GM23338 (cell line): ENCODE measurements at regions not wholly inside any gene's neighbourhood (a gene's known extent, or its start where the extent isn't known, plus 50 kb on each side); places are given as distances from the start of the nearest gene placed in this dataset.

Experiments
- ATAC-seq: fragments of 200-7000 bp; cut with Tn5 transposase; 3 replicates; pipeline ENCODE4 v1.9.1; 2020
- DNase-seq: peaks from one replicate; pipeline ENCODE4 v3.0.0-alpha.2; 2015; ENCODE audit warnings: low spot score
- H2AFZ ChIP-seq: fragments of 200-600 bp; sonication (generic); 2 replicates; pipeline ENCODE4 v1.8.0; 2016; ENCODE audit warnings: antibody characterized with exemption, mild to moderate bottlenecking, moderate library complexity
- H3F3A ChIP-seq: fragments of 200-600 bp; sonication (generic); replicated peaks from 2 replicates; pipeline ENCODE4 v1.8.0; 2017; ENCODE audit warnings: antibody characterized with exemption, mixed run types, low read depth
- H3K27ac ChIP-seq: fragments of 200-600 bp; sonication (generic); 2 replicates; pipeline ENCODE4 v1.6.1; 2016; ENCODE audit warnings: low read depth
- H3K27me3 ChIP-seq: fragments of 200-600 bp; sonication (generic); 2 replicates; pipeline ENCODE4 v1.8.0; 2016; ENCODE audit warnings: mild to moderate bottlenecking, mixed run types, moderate library complexity; ENCODE audit not compliant: insufficient read depth
- H3K36me3 ChIP-seq: fragments of 200-600 bp; sonication (generic); 2 replicates; pipeline ENCODE4 v1.8.0; 2016; ENCODE audit warnings: mild to moderate bottlenecking; ENCODE audit not compliant: insufficient read depth
- H3K4me1 ChIP-seq: fragments of 200-600 bp; sonication (generic); 2 replicates; pipeline ENCODE4 v1.8.0; 2016; ENCODE audit warnings: mild to moderate bottlenecking, moderate library complexity; ENCODE audit not compliant: insufficient read depth
- H3K4me2 ChIP-seq: fragments of 200-600 bp; sonication (generic); 2 replicates; pipeline ENCODE4 v1.7.1; 2017; ENCODE audit warnings: mixed run types
- H3K4me3 ChIP-seq: fragments of 200-600 bp; sonication (generic); 2 replicates; pipeline ENCODE4 v1.6.1; 2016; ENCODE audit warnings: mixed run types
- H3K79me2 ChIP-seq: fragments of 200-600 bp; sonication (generic); replicated peaks from 2 replicates; pipeline ENCODE4 v1.8.0; 2017; ENCODE audit warnings: mild to moderate bottlenecking; ENCODE audit not compliant: insufficient read depth
- H3K9me2 ChIP-seq: fragments of 200-600 bp; sonication (generic); 2 replicates; pipeline ENCODE4 v1.8.0; 2017; ENCODE audit not compliant: insufficient read depth
- H4K20me1 ChIP-seq: fragments of 200-600 bp; sonication (generic); replicated peaks from 2 replicates; pipeline ENCODE4 v1.8.0; 2017; ENCODE audit warnings: mild to moderate bottlenecking; ENCODE audit not compliant: insufficient read depth
- H3K27ac Mint-ChIP-seq: 2 replicates; pipeline ENCODE4 v1.8.0; 2020; ENCODE audit warnings: inconsistent platforms, mild to moderate bottlenecking, moderate library complexity, mixed read lengths
- H3K27me3 Mint-ChIP-seq: 3 replicates; pipeline ENCODE4 v1.8.0; 2022; ENCODE audit warnings: low read depth, mild to moderate bottlenecking, moderate library complexity, mixed read lengths, inconsistent platforms; ENCODE audit not compliant: insufficient read depth, poor library complexity
- H3K36me3 Mint-ChIP-seq: 3 replicates; pipeline ENCODE4 v1.8.0; 2021; ENCODE audit warnings: low read depth, mild to moderate bottlenecking, inconsistent platforms, moderate library complexity, mixed read lengths
- H3K4me1 Mint-ChIP-seq: 3 replicates; pipeline ENCODE4 v1.8.0; 2020; ENCODE audit warnings: mild to moderate bottlenecking, inconsistent platforms, mixed read lengths
- H3K4me3 Mint-ChIP-seq: 3 replicates; pipeline ENCODE4 v1.8.0; 2021; ENCODE audit warnings: moderate library complexity, mild to moderate bottlenecking, inconsistent platforms, mixed read lengths
- H3K9me3 Mint-ChIP-seq: 3 replicates; pipeline ENCODE4 v1.8.0; 2020; ENCODE audit warnings: moderate library complexity, mild to moderate bottlenecking, inconsistent platforms, mixed read lengths
- CREB1 ChIP-seq: fragments of 250-450 bp; sonication (Bioruptor Pico); IDR thresholded peaks from 2 replicates; pipeline ENCODE4 v1.5.0; 2020; ENCODE audit warnings: low read depth, mild to moderate bottlenecking, moderate library complexity
- CTCF ChIP-seq, 2 experiments: fragments of 200-600 bp in 1 of 2; sonication (generic) in 1 of 2; conservative IDR thresholded peaks; 2 replicates each; pipeline versions ENCODE4 v1.5.1 to v1.6.1; 2016 to 2017; ENCODE audit warnings: antibody characterized with exemption in 2 of 2, low read depth in 2 of 2, mild to moderate bottlenecking in 2 of 2, moderate library complexity in 1 of 2
- EZH2 ChIP-seq: fragments of 200-600 bp; sonication (generic); IDR thresholded peaks from one replicate; pipeline ENCODE4 v1.8.0; 2017; ENCODE audit warnings: antibody characterized with exemption, mild to moderate bottlenecking, low read depth; ENCODE audit not compliant: unreplicated experiment
- EZH2phosphoT487 ChIP-seq: fragments of 200-600 bp; sonication (generic); IDR thresholded peaks from one replicate; pipeline ENCODE4 v1.8.1; 2018; ENCODE audit warnings: antibody characterized with exemption; ENCODE audit not compliant: unreplicated experiment
- JUNB ChIP-seq: IDR thresholded peaks from one replicate; pipeline ENCODE4 v1.6.1; 2016; ENCODE audit warnings: antibody characterized with exemption; ENCODE audit not compliant: unreplicated experiment
- NANOG ChIP-seq: IDR thresholded peaks from 2 replicates; pipeline ENCODE4 v1.6.1; 2016; ENCODE audit warnings: antibody characterized with exemption, borderline replicate concordance
- POLR2AphosphoS5 ChIP-seq: IDR thresholded peaks from 2 replicates; pipeline ENCODE4 v1.6.1; 2016; ENCODE audit warnings: antibody characterized with exemption, low read depth
- STAT1 ChIP-seq: IDR thresholded peaks from one replicate; pipeline ENCODE4 v1.6.1; 2016; ENCODE audit warnings: antibody characterized with exemption; ENCODE audit not compliant: unreplicated experiment
- ZNF114 ChIP-seq: fragments of 250-450 bp; sonication (Bioruptor Pico); IDR thresholded peaks from 2 replicates; pipeline ENCODE4 v1.5.0; 2020; ENCODE audit warnings: mild to moderate bottlenecking, moderate library complexity
- ZNF331 ChIP-seq: fragments of 250-450 bp; sonication (Bioruptor Pico); IDR thresholded peaks from 2 replicates; pipeline ENCODE4 v1.5.0; 2020; ENCODE audit warnings: low read depth, mild to moderate bottlenecking, moderate library complexity
- ZNF462 ChIP-seq: fragments of 250-450 bp; sonication (Bioruptor Pico); IDR thresholded peaks from 2 replicates; pipeline ENCODE4 v1.5.0; 2020; ENCODE audit warnings: mild to moderate bottlenecking, moderate library complexity
- TF ChIP-seq, protein P1 (sequence below): IDR thresholded peaks from 2 replicates; pipeline ENCODE4 v1.6.1; 2016; ENCODE audit warnings: antibody characterized with exemption
- TF ChIP-seq, protein P2 (sequence below): IDR thresholded peaks from one replicate; pipeline ENCODE4 v1.6.1; 2018; ENCODE audit warnings: antibody characterized with exemption; ENCODE audit not compliant: unreplicated experiment

GRCh38 chr3:5929027-5929426 is 741.5 kb downstream of the EDEM1 start:
- H3K27ac Mint-ChIP-seq = no peak overlapping the region
- no peaks in the 10 kb centered on the region for H4K20me1 ChIP-seq
- DNase-seq = no peak

More at GRCh38 chr3:5929027-5929426, 741.5 kb downstream of the EDEM1 start:
- H3F3A ChIP-seq = no peaks in the 10 kb centered on the region
- no peaks in the 10 kb centered on the region for H3K4me1 ChIP-seq
- ATAC-seq = no peak
- no peaks in the 10 kb centered on the region for H3K27me3 ChIP-seq
- H3K79me2 ChIP-seq = no peaks in the 10 kb centered on the region
- H3K4me2 ChIP-seq = no peak overlapping the region
- Mint-ChIP-seq H3K4me1 (no peaks in the 10 kb centered on the region), H3K36me3 (no peaks in the 10 kb centered on the region), H3K27me3 (no peaks in the 10 kb centered on the region), H3K9me3 (peaks cover 70% of the 10 kb centered on the region), H3K4me3 (no peak overlapping the region)
- TF ChIP-seq, protein P1, sequence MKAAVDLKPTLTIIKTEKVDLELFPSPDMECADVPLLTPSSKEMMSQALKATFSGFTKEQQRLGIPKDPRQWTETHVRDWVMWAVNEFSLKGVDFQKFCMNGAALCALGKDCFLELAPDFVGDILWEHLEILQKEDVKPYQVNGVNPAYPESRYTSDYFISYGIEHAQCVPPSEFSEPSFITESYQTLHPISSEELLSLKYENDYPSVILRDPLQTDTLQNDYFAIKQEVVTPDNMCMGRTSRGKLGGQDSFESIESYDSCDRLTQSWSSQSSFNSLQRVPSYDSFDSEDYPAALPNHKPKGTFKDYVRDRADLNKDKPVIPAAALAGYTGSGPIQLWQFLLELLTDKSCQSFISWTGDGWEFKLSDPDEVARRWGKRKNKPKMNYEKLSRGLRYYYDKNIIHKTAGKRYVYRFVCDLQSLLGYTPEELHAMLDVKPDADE = no peak
- no peak for TF ChIP-seq JUNB
- TF ChIP-seq ZNF114 (CRISPR knock-in tag) = no peak
- no peak for TF ChIP-seq CREB1 (CRISPR knock-in tag)
- TF ChIP-seq NANOG = no peak
- no peak for TF ChIP-seq CTCF (conservative IDR thresholded peaks at IDR 0.05; ENCODE audit: low read depth in 2 of 2)
- TF ChIP-seq, protein P2, sequence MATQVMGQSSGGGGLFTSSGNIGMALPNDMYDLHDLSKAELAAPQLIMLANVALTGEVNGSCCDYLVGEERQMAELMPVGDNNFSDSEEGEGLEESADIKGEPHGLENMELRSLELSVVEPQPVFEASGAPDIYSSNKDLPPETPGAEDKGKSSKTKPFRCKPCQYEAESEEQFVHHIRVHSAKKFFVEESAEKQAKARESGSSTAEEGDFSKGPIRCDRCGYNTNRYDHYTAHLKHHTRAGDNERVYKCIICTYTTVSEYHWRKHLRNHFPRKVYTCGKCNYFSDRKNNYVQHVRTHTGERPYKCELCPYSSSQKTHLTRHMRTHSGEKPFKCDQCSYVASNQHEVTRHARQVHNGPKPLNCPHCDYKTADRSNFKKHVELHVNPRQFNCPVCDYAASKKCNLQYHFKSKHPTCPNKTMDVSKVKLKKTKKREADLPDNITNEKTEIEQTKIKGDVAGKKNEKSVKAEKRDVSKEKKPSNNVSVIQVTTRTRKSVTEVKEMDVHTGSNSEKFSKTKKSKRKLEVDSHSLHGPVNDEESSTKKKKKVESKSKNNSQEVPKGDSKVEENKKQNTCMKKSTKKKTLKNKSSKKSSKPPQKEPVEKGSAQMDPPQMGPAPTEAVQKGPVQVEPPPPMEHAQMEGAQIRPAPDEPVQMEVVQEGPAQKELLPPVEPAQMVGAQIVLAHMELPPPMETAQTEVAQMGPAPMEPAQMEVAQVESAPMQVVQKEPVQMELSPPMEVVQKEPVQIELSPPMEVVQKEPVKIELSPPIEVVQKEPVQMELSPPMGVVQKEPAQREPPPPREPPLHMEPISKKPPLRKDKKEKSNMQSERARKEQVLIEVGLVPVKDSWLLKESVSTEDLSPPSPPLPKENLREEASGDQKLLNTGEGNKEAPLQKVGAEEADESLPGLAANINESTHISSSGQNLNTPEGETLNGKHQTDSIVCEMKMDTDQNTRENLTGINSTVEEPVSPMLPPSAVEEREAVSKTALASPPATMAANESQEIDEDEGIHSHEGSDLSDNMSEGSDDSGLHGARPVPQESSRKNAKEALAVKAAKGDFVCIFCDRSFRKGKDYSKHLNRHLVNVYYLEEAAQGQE = no peak
- TF ChIP-seq EZH2 = no peak
- TF ChIP-seq STAT1 = no peak
- TF ChIP-seq EZH2phosphoT487 = no peak
- no peak for TF ChIP-seq POLR2AphosphoS5
- TF ChIP-seq ZNF331 = no peak
- TF ChIP-seq ZNF462 (CRISPR knock-in tag) = no peak
- H3K36me3 ChIP-seq = peaks cover 12% of the 10 kb centered on the region; the same call in 1 of the 2 replicates
- no peak overlapping the region for H2AFZ ChIP-seq
- no peak overlapping the region for H3K4me3 ChIP-seq
- H3K9me2 ChIP-seq = no peaks in the 10 kb centered on the region
- H3K27ac ChIP-seq = no peak overlapping the region
